GM06990 (cell line): ENCODE measurements at regions not wholly inside any gene's neighbourhood (a gene's known extent, or its start where the extent isn't known, plus 50 kb on each side); places are given as distances from the start of the nearest gene placed in this dataset.

ENCODE experiments used
- DNase-seq: peaks from one replicate; pipeline ENCODE4 v3.0.0-alpha.2; 2011; ENCODE audit not compliant: insufficient read length; ENCODE audit errors: extremely low read depth
- H3K27me3 ChIP-seq: replicated peaks from 2 replicates; pipeline ENCODE4 v1.6.0; 2011; ENCODE audit warnings: low read length; ENCODE audit not compliant: control insufficient read depth, insufficient read depth
- H3K36me3 ChIP-seq: 2 replicates; pipeline ENCODE4 v1.5.1; 2011; ENCODE audit warnings: low read length; ENCODE audit not compliant: control insufficient read depth, insufficient read depth
- H3K4me3 ChIP-seq: replicated peaks from 2 replicates; pipeline ENCODE4 v1.5.1; 2011; ENCODE audit warnings: low read depth, mild to moderate bottlenecking, control low read depth, low read length
- TF ChIP-seq, protein P1 (sequence below): IDR thresholded peaks from 2 replicates; pipeline ENCODE4 v1.5.1; 2011; ENCODE audit warnings: low read length, control low read depth, mild to moderate bottlenecking, inconsistent platforms; ENCODE audit not compliant: insufficient read depth, poor library complexity, severe bottlenecking

DNA sequence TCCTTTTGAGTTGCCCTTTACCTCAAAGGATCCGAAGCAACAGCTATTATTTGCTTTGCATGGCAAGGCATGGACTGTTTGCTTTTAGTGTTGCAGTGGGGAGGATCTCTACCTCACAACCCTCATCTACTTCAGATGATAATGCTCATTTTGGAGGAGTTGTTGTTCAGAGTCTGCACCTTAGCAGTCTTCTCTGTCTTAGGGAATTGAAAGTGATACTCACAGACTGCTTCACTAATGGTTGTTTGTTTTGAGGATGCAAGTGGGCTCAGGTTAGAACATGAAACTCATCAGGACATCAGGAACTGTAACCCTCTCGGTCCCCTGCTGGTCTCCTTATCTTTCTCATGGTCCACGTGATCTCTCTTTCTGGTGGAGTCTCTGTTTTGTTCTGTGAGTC is 172.9 kb upstream of the ANKH start:
- DNase-seq: no peak
- Histone ChIP-seq H3K27me3 (no peaks in the 10 kb centered on the region), H3K36me3 (no peaks in the 10 kb centered on the region), H3K4me3 (no peak overlapping the region)
- TF ChIP-seq, protein P1, sequence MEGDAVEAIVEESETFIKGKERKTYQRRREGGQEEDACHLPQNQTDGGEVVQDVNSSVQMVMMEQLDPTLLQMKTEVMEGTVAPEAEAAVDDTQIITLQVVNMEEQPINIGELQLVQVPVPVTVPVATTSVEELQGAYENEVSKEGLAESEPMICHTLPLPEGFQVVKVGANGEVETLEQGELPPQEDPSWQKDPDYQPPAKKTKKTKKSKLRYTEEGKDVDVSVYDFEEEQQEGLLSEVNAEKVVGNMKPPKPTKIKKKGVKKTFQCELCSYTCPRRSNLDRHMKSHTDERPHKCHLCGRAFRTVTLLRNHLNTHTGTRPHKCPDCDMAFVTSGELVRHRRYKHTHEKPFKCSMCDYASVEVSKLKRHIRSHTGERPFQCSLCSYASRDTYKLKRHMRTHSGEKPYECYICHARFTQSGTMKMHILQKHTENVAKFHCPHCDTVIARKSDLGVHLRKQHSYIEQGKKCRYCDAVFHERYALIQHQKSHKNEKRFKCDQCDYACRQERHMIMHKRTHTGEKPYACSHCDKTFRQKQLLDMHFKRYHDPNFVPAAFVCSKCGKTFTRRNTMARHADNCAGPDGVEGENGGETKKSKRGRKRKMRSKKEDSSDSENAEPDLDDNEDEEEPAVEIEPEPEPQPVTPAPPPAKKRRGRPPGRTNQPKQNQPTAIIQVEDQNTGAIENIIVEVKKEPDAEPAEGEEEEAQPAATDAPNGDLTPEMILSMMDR: no peak

GRCh38 chr5:15037247-15037908 is 165.8 kb upstream of the ANKH start:
- DNase-seq: no peak
- H3K4me3 ChIP-seq: no peak overlapping the region
- no peaks in the 10 kb centered on the region for H3K36me3 ChIP-seq
- no peaks in the 10 kb centered on the region for H3K27me3 ChIP-seq
- TF ChIP-seq, protein P1: no peak

DNA sequence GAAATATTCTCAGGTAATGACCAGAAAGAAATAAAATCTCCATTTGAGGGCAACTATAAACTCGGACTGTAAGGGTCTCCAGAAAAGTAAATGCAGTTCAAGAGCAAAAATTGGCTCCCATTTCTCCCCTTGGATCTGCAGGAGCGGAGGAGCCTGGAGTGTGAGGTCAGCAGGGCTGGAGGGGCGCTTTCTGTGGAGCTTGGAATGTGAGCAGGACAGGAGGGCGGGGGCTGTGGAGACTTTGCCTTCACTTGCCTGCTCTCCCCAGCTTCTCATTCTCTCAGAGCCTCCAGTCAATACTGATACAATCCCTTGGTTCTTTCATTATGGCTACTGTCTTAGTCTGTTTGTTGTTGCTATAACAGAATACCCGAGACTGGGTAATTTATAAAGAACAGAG is 162.8 kb upstream of the ANKH start:
- TF ChIP-seq, protein P1: no peak
- H3K27me3 ChIP-seq: no peaks in the 10 kb centered on the region
- no peaks in the 10 kb centered on the region for H3K36me3 ChIP-seq

GRCh38 chr5:15031180-15031579 is 159.6 kb upstream of the ANKH start:
- no peak for DNase-seq
- H3K4me3 ChIP-seq: no peak overlapping the region
- H3K27me3 ChIP-seq: no peaks in the 10 kb centered on the region
- no peaks in the 10 kb centered on the region for H3K36me3 ChIP-seq
- TF ChIP-seq, protein P1: no peak

More for the DNA sequence above, 162.8 kb upstream of the ANKH start:
- DNase-seq: no peak
- no peak overlapping the region for H3K4me3 ChIP-seq

DNA sequence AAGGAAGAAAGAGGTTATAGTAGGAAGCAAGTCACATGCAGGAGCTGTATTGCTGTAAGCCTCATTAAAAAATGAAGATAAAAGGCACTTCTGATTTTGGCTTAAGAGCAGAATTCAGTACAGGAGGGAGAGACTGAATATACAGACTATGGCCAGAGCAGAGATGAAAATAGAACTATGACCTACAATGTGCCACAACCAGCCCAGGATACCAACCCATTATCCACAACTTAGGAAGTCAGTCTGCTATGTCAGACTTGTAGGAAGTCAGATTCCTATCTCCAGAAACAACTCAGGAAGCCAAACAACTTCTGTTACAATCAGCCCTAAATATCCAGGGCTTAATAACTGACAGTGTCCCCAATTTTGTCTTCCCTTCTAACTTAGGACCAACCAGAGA is 156.2 kb upstream of the ANKH start:
- no peak for DNase-seq
- Histone ChIP-seq H3K27me3 (no peaks in the 10 kb centered on the region), H3K36me3 (no peaks in the 10 kb centered on the region), H3K4me3 (no peak overlapping the region)
- TF ChIP-seq, protein P1: no peak

GRCh38 chr5:15026944-15027343 is 155.4 kb upstream of the ANKH start:
- H3K4me3 ChIP-seq: no peak overlapping the region
- no peaks in the 10 kb centered on the region for H3K36me3 ChIP-seq
- TF ChIP-seq, protein P1: no peak
- DNase-seq: no peak
- H3K27me3 ChIP-seq: no peaks in the 10 kb centered on the region
